NCI-H526 treated with DMSO at 0.1 percent for 48 hours (cell line): ENCODE measurements at regions not wholly inside any gene's neighbourhood (a gene's known extent, or its start where the extent isn't known, plus 50 kb on each side); places are given as distances from the start of the nearest gene placed in this dataset.
"Not testable (repeated sequence)": the region's sequence is repeated elsewhere in the genome, so short reads cannot be mapped to it uniquely, and the experiment has no call there.

ENCODE experiments used
- DNase-seq: peaks from one replicate; lab custom pipeline; 2025; lab: John Stamatoyannopoulos, UW

DNA sequence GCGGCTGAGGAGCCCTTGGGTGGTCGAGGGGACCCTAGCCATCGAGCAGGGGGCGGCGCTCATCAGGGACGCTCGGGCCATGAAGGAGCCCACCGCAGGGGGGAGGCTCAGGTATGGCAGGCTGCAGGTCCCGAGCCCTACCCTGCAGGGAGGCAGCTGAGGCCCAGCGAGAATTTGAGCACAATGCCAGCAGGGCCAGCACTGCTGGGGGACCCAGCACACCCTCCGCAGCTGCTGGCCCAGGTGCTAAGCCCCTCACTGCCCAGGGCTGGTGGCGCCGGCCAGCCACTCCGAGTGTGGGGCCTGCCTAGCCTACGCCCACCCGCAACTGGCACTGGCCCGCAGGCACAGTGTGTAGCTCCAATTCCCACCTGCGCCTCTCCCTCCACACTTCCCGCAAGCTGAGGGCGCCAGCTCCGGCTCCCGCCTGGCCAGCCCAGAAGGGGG is 325.4 kb upstream of the FRG1 start:
- DNase-seq: no peak

DNA sequence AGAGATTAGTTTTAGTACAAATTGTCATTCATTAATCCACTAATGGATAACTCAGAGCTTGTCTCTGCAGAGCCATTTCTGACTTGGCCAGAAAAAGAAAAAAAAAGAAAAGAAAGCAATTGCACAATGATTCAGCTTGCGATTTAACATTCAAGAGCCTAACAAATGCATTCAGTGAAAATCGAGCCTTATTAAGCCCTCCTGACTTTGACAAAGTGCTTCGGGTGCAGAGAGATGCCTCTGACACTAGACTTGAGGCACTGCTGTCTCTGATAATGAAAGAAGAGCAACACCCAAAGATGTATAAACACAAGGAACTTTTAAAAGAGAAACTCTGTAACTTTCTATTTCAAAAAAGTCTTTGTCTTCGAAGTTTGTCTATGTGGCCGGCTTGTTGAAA is 322.9 kb upstream of the FRG1 start:
- not testable (repeated sequence) for DNase-seq

DNA sequence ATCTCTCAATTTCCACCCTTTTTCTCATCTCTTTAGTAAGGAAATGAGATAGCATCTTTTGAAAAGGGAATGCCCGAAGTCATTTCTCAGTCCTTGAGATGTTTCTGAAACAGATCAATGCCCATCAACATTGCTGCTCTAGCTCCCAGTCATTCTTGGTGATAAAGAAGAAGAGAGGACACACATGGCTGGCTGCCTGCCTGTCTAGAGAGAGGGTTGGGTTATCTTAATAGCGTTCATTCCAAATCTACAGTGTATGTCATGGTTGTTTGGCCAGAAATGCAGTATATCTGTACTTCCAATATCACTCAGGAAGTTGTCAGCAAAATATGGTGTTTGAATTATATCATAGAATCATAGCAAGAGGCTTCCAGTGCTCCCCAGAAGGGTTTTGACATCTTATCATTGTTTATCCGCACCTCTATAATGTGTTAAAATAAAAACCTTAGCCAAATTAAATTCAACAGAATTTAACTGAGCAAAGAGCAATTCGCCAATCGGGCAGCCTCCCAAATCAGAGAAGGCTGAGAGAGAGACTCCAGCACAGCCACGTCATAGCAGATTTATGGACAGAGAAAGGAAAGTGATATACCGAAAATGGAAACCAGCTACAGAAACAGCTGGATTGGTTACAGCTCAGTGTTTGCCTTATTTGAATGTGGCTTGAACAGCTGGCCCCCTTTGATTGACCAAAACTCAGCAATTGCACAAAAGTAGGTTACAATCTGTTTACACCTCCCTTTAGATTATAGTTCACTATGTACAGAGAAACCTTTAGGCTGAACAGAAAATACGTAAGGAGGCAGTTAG is 321.0 kb upstream of the FRG1 start:
- not testable (repeated sequence) for DNase-seq

DNA sequence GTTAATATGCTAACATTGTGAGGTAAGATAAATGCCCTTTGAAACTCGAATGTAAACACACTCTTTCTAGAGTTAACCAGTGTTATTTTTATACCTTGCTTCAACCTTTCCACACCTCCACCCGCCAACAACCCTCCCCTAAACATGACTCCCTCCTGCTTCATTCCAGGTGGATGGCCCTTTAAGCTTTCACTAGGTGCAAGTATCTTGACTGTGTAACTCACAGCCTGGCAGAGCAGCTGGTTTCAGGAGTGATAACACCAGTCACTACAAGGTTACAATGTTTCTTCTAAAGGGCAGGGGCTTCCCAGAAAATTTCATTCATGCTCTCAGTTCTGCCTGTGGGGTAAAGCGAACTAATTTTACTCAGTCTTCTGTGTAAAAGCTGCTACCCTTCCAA is 318.1 kb upstream of the FRG1 start:
- not testable (repeated sequence) for DNase-seq

DNA sequence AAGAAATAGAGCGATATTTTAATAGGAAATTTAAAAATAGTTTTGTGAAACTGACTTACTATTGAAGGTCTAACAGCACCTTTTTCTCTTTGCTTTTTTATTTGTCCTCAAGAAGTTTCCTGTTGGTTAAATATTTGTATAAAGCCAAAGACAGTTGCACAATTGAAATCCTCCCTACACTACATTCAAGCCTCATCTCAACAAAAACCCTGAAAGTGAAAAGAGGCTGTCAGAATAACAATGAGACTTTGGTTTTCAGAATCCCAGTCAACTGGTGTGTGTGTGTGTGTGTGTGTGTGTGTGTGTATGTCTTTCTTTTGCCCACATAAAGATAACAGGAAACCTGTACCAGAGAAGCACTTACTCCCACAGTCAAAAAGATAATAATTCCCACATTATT is 313.6 kb upstream of the FRG1 start:
- DNase-seq: not testable (repeated sequence)

DNA sequence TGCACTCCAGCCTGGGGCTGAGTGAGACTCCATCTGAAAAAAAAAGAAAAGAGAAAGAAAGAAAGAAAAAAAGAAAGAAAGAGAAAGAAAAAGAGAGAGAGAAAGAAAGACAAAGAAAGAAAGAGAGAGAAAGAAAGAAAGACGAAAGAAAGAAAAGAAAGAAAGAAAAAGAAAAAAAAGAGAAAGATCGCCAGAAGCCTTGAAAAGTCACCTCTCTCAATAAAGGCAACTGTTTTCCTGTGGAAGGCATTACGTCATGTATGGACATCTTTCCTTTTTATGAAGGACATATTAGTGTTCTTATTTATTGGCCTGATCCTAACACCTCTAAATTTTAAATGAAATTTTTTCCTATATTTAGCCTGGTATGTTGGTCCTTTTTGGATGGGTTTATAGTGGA is 310.9 kb upstream of the FRG1 start:
- not testable (repeated sequence) for DNase-seq

DNA sequence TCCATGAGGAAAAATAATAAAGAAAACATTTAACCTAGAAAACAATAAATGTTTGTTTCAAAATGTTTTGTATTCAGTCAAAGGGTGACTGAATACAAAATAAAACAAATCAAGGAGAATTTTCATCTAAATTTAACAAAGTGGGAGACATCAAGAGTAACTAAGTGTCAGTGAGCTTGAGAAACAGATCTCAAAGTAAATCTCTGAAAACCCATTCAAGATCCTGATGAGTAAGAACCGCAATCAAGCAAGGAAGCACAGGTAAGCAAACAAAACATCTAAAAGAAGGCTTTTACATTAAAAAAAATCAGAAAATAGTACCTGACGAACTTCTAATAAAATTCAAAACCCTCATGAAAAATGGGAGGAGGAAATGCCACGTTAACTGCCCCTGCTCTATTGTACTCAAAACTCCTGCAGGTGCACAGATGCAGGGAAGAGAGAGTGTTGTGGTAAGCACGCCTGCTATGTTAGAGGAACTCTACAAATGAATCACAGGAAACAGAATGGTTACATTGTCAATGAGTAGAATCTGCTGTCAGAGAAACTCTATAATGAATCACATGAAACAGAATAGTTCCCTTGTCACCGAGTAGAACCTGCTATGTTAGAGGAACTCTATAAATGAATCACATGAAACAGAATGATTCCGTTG is 309.6 kb upstream of the FRG1 start:
- DNase-seq: not testable (repeated sequence)

DNA sequence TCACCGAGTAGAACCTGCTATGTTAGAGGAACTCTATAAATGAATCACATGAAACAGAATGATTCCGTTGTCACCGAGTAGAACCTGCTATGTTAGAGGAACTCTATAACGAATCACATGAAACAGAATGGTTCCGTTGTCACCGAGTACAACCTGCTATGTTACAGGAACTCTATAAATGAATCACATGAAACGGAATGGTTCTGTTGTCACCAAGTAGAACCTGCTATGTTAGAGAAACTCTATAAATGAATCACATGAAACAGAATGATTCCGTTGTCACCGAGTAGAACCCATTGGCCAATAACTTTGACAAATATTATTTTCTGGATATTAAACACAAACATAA is 309.1 kb upstream of the FRG1 start:
- DNase-seq: not testable (repeated sequence)

DNA sequence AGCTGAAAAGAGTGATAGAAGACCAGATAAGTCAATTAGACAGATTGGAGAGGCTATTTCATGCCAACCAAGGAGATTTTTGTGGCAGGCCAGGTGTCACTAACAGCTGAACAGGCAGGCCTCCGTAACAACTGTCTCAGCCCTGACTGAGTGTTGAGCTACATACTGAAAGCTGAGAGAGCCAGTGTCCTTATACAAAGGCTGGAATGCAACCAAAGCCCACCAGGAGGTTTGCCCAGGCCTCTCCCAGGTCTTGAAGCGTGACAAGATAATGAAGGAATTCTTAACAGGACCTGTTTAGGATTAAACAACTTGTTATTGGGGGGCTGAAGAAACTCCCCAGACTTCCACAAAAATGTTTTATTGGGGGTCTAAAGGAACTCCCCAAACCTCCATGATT is 290.2 kb upstream of the FRG1 start:
- DNase-seq: not testable (repeated sequence)

DNA sequence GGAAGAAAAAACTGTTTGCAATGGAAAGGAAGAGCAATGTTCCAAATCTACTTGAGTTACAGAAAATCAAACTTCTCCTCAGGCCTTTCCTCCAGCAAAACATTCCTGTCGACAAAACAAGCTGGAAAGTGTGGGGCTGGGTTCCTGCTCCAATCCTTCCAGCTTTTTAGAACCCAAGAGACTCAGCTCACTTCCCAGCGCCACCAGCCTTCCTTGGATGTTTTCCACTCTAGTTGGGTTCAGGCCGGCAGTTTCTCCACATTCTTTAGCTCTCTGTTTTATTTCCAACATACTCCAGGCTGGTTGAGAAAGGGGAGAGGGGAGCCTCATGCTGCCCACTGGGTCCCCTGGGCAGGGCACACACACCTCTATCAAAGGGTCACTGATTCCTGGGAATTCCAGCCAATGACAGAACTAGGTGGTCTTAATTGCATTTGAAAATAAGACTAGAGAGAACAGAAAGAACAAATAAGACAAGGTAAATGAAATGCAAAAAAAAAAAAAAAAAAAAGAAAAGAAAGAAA is 287.5 kb upstream of the FRG1 start:
- not testable (repeated sequence) for DNase-seq

DNA sequence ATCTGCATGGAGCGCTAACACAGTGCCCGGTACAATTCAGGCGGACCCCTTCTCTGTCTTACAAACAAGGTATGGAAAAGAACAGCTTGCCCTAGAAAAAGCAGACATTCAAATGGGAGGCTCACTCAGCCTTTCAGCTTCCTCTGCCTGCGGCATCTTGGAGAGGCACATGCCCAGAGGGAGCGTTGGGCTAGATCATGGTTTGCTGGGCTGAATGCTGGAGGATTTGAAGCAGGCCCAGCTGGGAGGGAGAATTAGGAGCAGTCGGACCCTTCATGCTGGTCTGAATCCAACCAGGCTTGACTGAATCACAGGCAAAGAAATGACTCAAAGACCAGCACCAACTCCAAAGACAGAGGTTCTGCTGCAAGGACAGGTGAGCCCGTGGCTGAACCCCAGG is 286.7 kb upstream of the FRG1 start:
- not testable (repeated sequence) for DNase-seq

DNA sequence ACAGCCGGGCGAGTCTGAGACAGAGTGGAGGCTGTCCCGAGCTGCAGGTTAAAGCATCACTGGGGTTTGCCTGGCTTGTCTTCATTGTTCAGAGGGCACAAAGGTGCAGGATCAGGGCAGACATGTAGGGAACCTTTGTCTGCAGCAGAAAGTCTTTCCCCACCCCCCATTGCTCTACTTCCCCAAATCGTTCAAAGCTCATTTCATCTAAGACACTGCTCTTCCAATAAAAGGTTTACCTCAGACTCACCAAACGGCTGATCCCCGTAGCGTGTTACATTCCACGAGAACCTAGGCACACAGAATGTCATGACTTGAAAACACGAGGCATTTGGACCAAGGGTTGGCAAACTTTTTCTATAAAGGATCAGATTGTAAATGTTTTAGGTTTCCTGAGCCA is 286.3 kb upstream of the FRG1 start:
- not testable (repeated sequence) for DNase-seq

DNA sequence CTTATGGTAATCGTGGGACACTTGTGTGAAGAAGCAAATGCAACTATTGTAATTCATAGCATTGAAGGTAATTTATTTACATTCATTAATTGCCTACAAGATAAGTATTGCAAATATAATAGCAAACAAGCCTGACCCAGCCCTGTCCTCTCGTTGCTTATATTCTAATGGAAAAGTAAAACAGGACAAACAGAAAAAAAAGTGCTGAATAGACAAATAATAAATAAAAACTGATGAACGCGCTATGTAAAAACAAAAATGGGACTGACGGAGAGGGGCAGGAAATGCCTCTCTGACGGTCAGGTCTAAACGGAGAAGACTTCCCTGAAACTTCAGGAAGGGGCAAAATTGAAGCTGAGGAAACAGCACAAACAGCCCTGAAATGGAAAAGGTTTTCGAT is 284.9 kb upstream of the FRG1 start:
- DNase-seq: not testable (repeated sequence)

DNA sequence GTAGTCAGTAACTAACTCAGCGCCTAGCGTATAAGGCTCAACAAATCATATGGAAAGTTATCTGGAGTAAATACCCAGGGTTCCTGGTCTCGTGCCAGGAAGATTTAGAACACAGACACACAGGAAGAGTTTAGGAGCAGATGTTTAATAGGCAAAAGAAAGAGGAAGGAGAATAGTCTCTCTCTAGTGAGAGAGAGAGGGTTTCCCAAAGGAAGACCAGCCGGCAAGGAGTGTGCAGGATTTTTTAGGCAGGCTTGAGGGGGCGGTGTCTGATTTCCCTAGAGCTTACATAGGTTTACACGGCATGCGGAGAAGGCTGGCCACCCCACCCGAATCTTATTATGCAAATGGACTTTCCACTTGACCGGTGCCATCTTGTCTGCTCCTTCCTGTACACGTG is 284.0 kb upstream of the FRG1 start:
- no peak for DNase-seq

DNA sequence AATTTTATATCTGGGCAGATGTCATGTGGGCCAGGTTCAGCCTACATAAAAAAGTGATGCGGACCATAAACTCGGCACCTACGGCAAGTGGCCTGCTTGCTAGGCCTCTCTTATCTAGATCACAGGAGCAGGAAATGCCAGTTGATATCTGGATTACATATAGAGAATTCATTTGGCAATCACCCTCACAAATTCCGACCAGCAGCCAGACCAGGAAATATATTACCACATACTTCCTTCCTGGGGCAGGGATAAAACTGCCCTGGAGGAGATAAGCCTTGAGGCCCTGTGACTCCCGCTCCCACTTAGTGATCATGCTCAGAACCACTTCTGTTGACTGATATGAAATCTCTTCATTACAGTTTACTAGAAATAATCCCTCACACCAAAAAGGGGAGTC is 282.4 kb upstream of the FRG1 start:
- DNase-seq: not testable (repeated sequence)

DNA sequence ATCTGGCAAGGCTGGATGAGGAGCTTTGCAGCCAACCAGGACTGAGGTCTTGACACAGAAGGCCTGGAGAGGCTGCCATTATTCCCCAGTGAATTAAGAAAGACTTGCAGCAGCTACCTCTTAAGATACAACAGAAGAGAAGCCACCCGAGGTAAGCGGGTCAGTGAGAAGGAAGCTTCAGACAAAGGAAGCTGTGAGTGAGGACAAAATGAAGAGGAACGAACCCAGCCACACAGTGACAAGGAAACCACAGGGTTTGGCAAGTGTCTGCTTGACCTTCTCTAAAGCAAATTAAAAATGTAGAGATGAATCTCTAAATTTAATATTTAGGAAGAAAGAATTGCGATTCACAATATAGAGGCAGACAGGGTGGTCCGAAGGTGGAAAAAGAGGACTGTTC is 281.8 kb upstream of the FRG1 start:
- DNase-seq: not testable (repeated sequence)

DNA sequence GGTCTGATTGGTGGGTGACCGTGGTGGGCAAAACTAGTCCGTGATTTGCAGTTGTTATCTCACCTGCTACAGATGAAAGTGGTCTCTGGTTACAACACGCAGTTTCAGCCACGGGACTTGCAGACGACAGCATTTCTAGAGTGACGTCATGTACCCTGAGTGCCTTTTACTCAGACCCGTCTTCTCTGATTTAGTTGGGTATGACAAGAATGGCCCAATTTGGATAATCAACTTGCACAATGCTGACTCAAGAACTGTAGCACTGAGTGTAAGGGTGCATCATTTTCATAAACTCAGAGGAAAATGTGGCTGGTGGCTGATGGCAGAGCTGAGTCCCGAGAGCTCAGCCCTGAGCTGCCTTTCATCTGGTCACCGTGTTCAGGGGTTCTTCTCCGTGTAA is 281.4 kb upstream of the FRG1 start:
- DNase-seq: no peak

DNA sequence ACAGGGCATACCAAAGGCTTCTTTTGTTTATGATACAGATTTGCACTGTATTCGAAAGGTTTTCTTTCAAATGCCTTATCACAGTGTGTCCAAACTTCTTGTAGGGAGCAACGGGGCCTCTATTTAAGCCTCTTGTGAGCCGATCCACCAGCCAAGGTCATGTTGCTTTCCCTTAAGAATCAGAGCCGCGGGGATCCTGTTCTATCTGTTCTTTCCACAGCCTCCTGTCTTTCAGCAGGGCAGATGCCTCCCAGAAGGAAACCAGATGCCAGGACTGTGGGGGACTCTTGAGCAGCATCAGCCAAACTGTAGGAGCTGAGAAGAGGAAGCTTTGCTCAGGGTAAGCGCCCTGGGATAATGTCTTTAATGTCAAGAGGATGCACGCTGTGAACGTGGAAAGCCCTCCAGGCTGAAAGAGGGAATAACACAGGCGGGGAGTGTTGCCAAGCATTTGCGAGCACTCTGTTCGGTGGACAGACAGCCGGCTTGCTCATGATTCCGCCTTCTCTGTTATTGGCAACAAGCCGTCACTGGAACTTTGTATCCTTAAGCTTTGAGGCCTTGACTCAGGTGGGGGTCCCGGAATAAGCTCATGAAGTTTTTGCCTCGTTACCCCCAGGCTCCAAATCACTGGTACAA is 279.8 kb upstream of the FRG1 start:
- no peak for DNase-seq

DNA sequence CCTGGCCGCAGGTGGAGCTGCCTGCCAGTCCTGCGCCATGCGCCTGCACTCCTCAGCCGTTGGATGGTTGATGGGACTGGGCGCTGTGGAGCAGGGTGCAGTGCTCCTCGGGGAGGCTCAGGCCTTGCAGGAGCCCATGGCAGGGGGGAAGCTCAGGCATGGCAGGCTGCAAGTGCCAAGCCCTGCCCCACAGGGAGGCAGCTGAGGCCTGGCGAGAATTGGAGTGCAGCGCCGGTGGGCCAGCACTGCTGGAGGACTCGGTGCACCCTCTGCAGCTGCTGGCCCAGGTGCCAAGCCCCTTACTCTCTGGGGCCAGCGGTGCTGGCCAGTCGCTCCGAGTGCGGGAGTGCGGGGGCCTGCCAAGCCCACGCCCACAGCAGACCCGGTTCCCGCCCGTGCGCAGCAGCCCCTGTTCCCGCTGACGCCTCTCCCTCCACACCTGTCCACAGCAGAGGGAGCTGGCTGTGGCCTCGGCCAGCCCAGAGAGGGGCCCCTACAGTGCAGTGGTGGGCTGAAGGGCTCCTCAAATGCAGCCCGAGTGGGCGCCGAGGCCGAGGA is 275.9 kb upstream of the FRG1 start:
- DNase-seq: no peak

DNA sequence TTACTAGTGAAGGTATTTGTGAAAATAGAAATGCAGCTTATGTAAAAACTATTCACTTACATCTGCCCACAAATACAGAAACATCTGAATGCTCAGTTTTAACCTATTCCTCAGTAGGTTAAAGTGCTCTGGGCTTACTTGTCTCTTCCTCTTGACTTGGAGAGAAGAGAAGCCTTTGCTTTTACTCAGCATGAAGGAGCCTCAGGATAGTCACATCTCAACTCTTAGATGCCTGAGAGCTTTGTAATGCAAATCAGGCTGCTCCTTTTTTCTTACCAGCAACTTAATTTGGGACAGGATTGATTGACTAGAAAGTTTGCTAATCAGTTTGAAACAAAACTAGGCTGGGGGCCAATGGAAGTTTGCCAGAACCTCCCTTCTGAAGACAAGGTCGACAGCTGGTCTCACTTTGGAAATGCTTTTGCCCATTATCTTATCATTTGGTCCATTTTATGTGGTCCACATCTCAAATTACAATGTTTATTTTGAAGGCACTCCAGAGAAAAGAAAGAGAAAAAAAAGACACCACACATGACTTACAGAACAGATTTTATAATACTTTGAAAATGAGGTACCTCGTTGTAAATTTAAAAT is 274.9 kb upstream of the FRG1 start:
- not testable (repeated sequence) for DNase-seq

DNA sequence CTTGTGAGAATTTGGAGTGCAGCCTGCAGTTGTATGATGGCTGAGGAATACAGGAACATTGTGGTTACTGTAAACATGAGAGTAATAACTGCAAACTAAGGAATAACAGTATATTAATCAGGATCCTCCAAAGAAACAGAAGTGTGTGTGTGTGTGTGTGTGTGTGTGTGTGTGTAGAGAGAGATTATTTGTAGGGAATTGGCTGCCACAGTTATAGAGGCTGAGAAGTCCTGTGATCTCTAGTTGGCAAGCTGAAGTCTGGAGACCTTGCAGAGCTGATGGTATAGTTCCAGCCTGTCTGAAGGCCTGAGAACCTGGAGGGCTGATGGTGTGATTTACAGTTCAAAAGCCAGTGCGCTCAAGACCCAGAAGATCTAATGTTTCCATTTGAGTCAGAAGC is 273.3 kb upstream of the FRG1 start:
- DNase-seq: not testable (repeated sequence)

DNA sequence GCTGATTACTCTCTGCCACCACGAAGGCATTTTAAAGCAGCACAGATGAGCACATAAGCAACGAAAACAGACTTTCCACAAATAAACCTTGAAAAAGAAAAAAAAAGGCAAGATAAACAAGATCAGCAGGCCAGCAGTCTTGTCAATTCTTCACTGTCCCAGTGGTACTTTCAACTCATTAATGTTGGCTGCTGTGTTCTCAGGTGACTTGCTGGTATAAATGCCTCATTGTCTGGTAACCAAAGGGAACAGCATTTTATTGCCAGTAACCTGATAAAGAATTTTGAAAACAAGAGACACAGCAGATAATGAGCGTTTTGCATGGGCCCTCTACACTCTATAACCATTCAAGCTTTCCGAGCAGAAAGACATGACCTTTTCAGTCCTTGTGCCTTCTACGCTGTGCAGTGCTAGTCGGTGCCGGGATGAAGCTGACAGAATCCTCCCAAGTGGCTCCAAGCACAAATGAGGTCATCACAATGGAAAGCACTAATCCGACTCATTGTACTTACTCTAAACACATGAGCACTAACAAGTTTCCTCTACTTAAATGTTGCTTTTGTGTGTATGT is 242.9 kb upstream of the FRG1 start:
- not testable (repeated sequence) for DNase-seq
